CD4-positive, alpha-beta T cell treated with Interleukin-17A for 1 hour (primary cell): ENCODE measurements at regions not wholly inside any gene's neighbourhood (a gene's known extent, or its start where the extent isn't known, plus 50 kb on each side); places are given as distances from the start of the nearest gene placed in this dataset.
"Not testable (repeated sequence)": the region's sequence is repeated elsewhere in the genome, so short reads cannot be mapped to it uniquely, and the experiment has no call there.

Experiments
- DNase-seq: peaks from one replicate; pipeline ENCODE4 v3.0.0-alpha.2; 2020

GRCh38 chr1:56097713-56098112, 481.6 kb downstream of the PLPP3 start:
- DNase-seq = no peak

GRCh38 chr1:56095696-56096665, 483.4 kb downstream of the PLPP3 start:
- no peak for DNase-seq

GRCh38 chr1:56094168-56094567, 485.2 kb downstream of the PLPP3 start:
- DNase-seq = no peak

- DNase-seq = no peak
Observed at GRCh38 chr1:56092684-56093570, 486.4 kb downstream of the PLPP3 start.

- not testable (repeated sequence) for DNase-seq
Observed at GRCh38 chr1:56089826-56090225, 489.5 kb downstream of the PLPP3 start.

GRCh38 chr1:56084246-56084645, 495.1 kb downstream of the PLPP3 start:
- DNase-seq = no peak

GRCh38 chr1:56081736-56082135, 497.6 kb downstream of the PLPP3 start:
- DNase-seq = no peak

- DNase-seq = no peak
Observed at GRCh38 chr1:56081173-56081572, 498.2 kb downstream of the PLPP3 start.

- no peak for DNase-seq
Observed at GRCh38 chr1:56080123-56080522, 499.2 kb downstream of the PLPP3 start.

GRCh38 chr1:56079391-56079790, 500.0 kb downstream of the PLPP3 start:
- DNase-seq = no peak

GRCh38 chr1:56077206-56077605, 502.2 kb downstream of the PLPP3 start:
- DNase-seq = no peak

GRCh38 chr1:56074007-56074651, 505.2 kb downstream of the PLPP3 start:
- no peak for DNase-seq

GRCh38 chr1:56073614-56074006, 505.8 kb downstream of the PLPP3 start:
- DNase-seq = no peak

GRCh38 chr1:56073206-56073605, 506.2 kb downstream of the PLPP3 start:
- no peak for DNase-seq

- DNase-seq = no peak
Observed at GRCh38 chr1:56072310-56072709, 507.1 kb downstream of the PLPP3 start.

GRCh38 chr1:56071351-56071750, 508.0 kb downstream of the PLPP3 start:
- DNase-seq = no peak

- no peak for DNase-seq
Observed at GRCh38 chr1:56070601-56071000, 508.8 kb downstream of the PLPP3 start.

- no peak for DNase-seq
Observed at GRCh38 chr1:56069824-56070223, 509.5 kb downstream of the PLPP3 start.

GRCh38 chr1:56068908-56069307, 510.5 kb downstream of the PLPP3 start:
- no peak for DNase-seq

- no peak for DNase-seq
Observed at GRCh38 chr1:56068210-56068609, 511.2 kb downstream of the PLPP3 start.

GRCh38 chr1:56065729-56066128, 513.6 kb downstream of the PLPP3 start:
- no peak for DNase-seq

GRCh38 chr1:56064705-56065104, 514.7 kb downstream of the PLPP3 start:
- DNase-seq = no peak

GRCh38 chr1:56063461-56063860, 515.9 kb downstream of the PLPP3 start:
- no peak for DNase-seq
